ENCODE measurements at regions not wholly inside any gene's neighbourhood (a gene's known extent, or its start where the extent isn't known, plus 50 kb on each side); places are given as distances from the start of the nearest gene placed in this dataset.

GRCh38 chr7:116310141-116310540 is 99.8 kb downstream of the TES start:
- in situ Hi-C loops (cut with HindIII; ENCODE audit: low pct_ligation_motif_present, low pct_unique_long_range_greater_than_20kb, low sequenced_read_pairs), result no loop called here
- DNase-seq, result no peak

- in situ Hi-C loops (cut with HindIII; ENCODE audit: low pct_ligation_motif_present, low pct_unique_long_range_greater_than_20kb, low sequenced_read_pairs), result no loop called here
- DNase-seq, result no peak
These were observed 100.9 kb downstream of the TES start for GRCh38 chr7:116311259-116311658.

- DNase-seq, result no peak
- in situ Hi-C loops (cut with HindIII; ENCODE audit: low pct_ligation_motif_present, low pct_unique_long_range_greater_than_20kb, low sequenced_read_pairs), result no loop called here
These were observed 101.6 kb downstream of the TES start for GRCh38 chr7:116311816-116312471.

- peak; percentile 62 for DNase-seq
- in situ Hi-C loops (cut with HindIII; ENCODE audit: low pct_ligation_motif_present, low pct_unique_long_range_greater_than_20kb, low sequenced_read_pairs), result no loop called here
These were observed 105.0 kb downstream of the TES start for GRCh38 chr7:116315293-116315692.

- in situ Hi-C loops (cut with HindIII; ENCODE audit: low pct_ligation_motif_present, low pct_unique_long_range_greater_than_20kb, low sequenced_read_pairs), result no loop called here
- DNase-seq, result peak; percentile 32
These were observed 105.5 kb downstream of the TES start for GRCh38 chr7:116315803-116316202.

- DNase-seq, result peak; percentile 100
- in situ Hi-C loops (cut with HindIII; ENCODE audit: low pct_ligation_motif_present, low pct_unique_long_range_greater_than_20kb, low sequenced_read_pairs), result no loop called here
These were observed 106.7 kb downstream of the TES start for GRCh38 chr7:116316838-116317628.

- in situ Hi-C loops (cut with HindIII; ENCODE audit: low pct_ligation_motif_present, low pct_unique_long_range_greater_than_20kb, low sequenced_read_pairs), result no loop called here
- peak; percentile 62 for DNase-seq
These were observed 107.6 kb downstream of the TES start for GRCh38 chr7:116317907-116318306.

- in situ Hi-C loops (cut with HindIII; ENCODE audit: low pct_ligation_motif_present, low pct_unique_long_range_greater_than_20kb, low sequenced_read_pairs), result no loop called here
These were observed 112.2 kb downstream of the TES start for GRCh38 chr7:116322541-116322940.

GRCh38 chr7:116324582-116324981 is 114.2 kb downstream of the TES start:
- in situ Hi-C loops (cut with HindIII; ENCODE audit: low pct_ligation_motif_present, low pct_unique_long_range_greater_than_20kb, low sequenced_read_pairs), result no loop called here

More at GRCh38 chr7:116322541-116322940, 112.2 kb downstream of the TES start:
- no peak for DNase-seq

GRCh38 chr7:116325517-116325916 is 115.2 kb downstream of the TES start:
- in situ Hi-C loops (cut with HindIII; ENCODE audit: low pct_ligation_motif_present, low pct_unique_long_range_greater_than_20kb, low sequenced_read_pairs), result no loop called here
- DNase-seq, result no peak

More at GRCh38 chr7:116324582-116324981, 114.2 kb downstream of the TES start:
- DNase-seq, result no peak

- in situ Hi-C loops (cut with HindIII; ENCODE audit: low pct_ligation_motif_present, low pct_unique_long_range_greater_than_20kb, low sequenced_read_pairs), result no loop called here
- no peak for DNase-seq
These were observed 116.8 kb downstream of the TES start for GRCh38 chr7:116327135-116327534.

- in situ Hi-C loops (cut with HindIII; ENCODE audit: low pct_ligation_motif_present, low pct_unique_long_range_greater_than_20kb, low sequenced_read_pairs), result no loop called here
- peak; percentile 48 for DNase-seq
These were observed 117.4 kb downstream of the TES start for GRCh38 chr7:116327752-116328151.

GRCh38 chr7:116328161-116328560 is 117.8 kb downstream of the TES start:
- in situ Hi-C loops (cut with HindIII; ENCODE audit: low pct_ligation_motif_present, low pct_unique_long_range_greater_than_20kb, low sequenced_read_pairs), result no loop called here
- no peak for DNase-seq

GRCh38 chr7:116329686-116330503 is 119.6 kb downstream of the TES start:
- no peak for DNase-seq
- in situ Hi-C loops (cut with HindIII; ENCODE audit: low pct_ligation_motif_present, low pct_unique_long_range_greater_than_20kb, low sequenced_read_pairs), result no loop called here

- no peak for DNase-seq
- in situ Hi-C loops (cut with HindIII; ENCODE audit: low pct_ligation_motif_present, low pct_unique_long_range_greater_than_20kb, low sequenced_read_pairs), result no loop called here
These were observed 120.7 kb downstream of the TES start for GRCh38 chr7:116331020-116331419.

- in situ Hi-C loops (cut with HindIII; ENCODE audit: low pct_ligation_motif_present, low pct_unique_long_range_greater_than_20kb, low sequenced_read_pairs), result no loop called here
- DNase-seq, result no peak
These were observed 122.4 kb downstream of the TES start for GRCh38 chr7:116332766-116333165.

- DNase-seq, result no peak
- in situ Hi-C loops (cut with HindIII; ENCODE audit: low pct_ligation_motif_present, low pct_unique_long_range_greater_than_20kb, low sequenced_read_pairs), result no loop called here
These were observed 124.2 kb downstream of the TES start for GRCh38 chr7:116334555-116334954.

- in situ Hi-C loops (cut with HindIII; ENCODE audit: low pct_ligation_motif_present, low pct_unique_long_range_greater_than_20kb, low sequenced_read_pairs), result no loop called here
- DNase-seq, result no peak
These were observed 126.7 kb downstream of the TES start for GRCh38 chr7:116337018-116337417.

- in situ Hi-C loops (cut with HindIII; ENCODE audit: low pct_ligation_motif_present, low pct_unique_long_range_greater_than_20kb, low sequenced_read_pairs), result no loop called here
- DNase-seq, result no peak
These were observed 127.5 kb downstream of the TES start for GRCh38 chr7:116337800-116338199.
